Stimulated activated naive CD8-positive, alpha-beta T cell treated with anti-CD3 and anti-CD28 coated beads, Interleukin-15, amount 100 ng/mL, for 72 hours (primary cell): ENCODE measurements at regions not wholly inside any gene's neighbourhood (a gene's known extent, or its start where the extent isn't known, plus 50 kb on each side); places are given as distances from the start of the nearest gene placed in this dataset.
"Not testable (repeated sequence)": the region's sequence is repeated elsewhere in the genome, so short reads cannot be mapped to it uniquely, and the experiment has no call there.

Source experiments
- ATAC-seq: fragments of 150-1000 bp; cut with Tn5 transposase; 2 replicates; pipeline ENCODE4 v1.10.0; 2021; ENCODE audit warnings: mild to moderate bottlenecking, moderate library complexity
- DNase-seq, 2 donors: peaks; one replicate each; pipeline ENCODE4 v3.0.0; 2021 to 2022
- H3K27ac Mint-ChIP-seq, 2 donors: one replicate each; pipeline ENCODE4 v1.8.0; 2022; ENCODE audit warnings: mild to moderate bottlenecking in 2 of 2, mixed read lengths in 2 of 2, moderate library complexity in 2 of 2
- H3K27me3 Mint-ChIP-seq: one replicate; pipeline ENCODE4 v1.8.0; 2022; ENCODE audit warnings: mixed read lengths
- H3K4me1 Mint-ChIP-seq: one replicate; pipeline ENCODE4 v1.8.0; 2022; ENCODE audit warnings: mild to moderate bottlenecking, mixed read lengths
- H3K4me3 Mint-ChIP-seq, 2 donors: one replicate each; pipeline ENCODE4 v1.8.0; 2022; ENCODE audit warnings: mild to moderate bottlenecking in 2 of 2, mixed read lengths in 2 of 2, moderate library complexity in 1 of 2
- H3K9me3 Mint-ChIP-seq, 2 donors: one replicate each; pipeline ENCODE4 v1.8.0; 2022; ENCODE audit warnings: mixed read lengths in 2 of 2

- H3K4me1 Mint-ChIP-seq: no peaks in the 10 kb centered on the region
- H3K9me3 Mint-ChIP-seq: no peaks in the 10 kb centered on the region
- no peak for DNase-seq
- no peak overlapping the region for H3K27ac Mint-ChIP-seq
- no peaks in the 10 kb centered on the region for H3K27me3 Mint-ChIP-seq
- ATAC-seq: no peak
- no peak overlapping the region for H3K4me3 Mint-ChIP-seq
Measured at GRCh38 chr2:59249441-59250306, 1008.5 kb upstream of the FANCL start.

- no peak overlapping the region for H3K4me3 Mint-ChIP-seq
- DNase-seq (no peak), ATAC-seq (no peak)
- no peaks in the 10 kb centered on the region for H3K9me3 Mint-ChIP-seq
- no peaks in the 10 kb centered on the region for H3K27me3 Mint-ChIP-seq
- no peaks in the 10 kb centered on the region for H3K4me1 Mint-ChIP-seq
- H3K27ac Mint-ChIP-seq: no peak overlapping the region
Measured at GRCh38 chr2:59239146-59239545, 998.0 kb upstream of the FANCL start.

- Mint-ChIP-seq H3K27me3 (no peaks in the 10 kb centered on the region), H3K4me3 (no peak overlapping the region), H3K9me3 (no peaks in the 10 kb centered on the region), H3K4me1 (no peaks in the 10 kb centered on the region), H3K27ac (no peak overlapping the region)
- no peak for ATAC-seq
- DNase-seq: no peak
Measured at GRCh38 chr2:59237311-59237710, 996.2 kb upstream of the FANCL start.

- Mint-ChIP-seq H3K4me1 (no peaks in the 10 kb centered on the region), H3K27ac (no peak overlapping the region), H3K9me3 (no peaks in the 10 kb centered on the region), H3K27me3 (no peaks in the 10 kb centered on the region), H3K4me3 (no peak overlapping the region)
- ATAC-seq (no peak), DNase-seq (no peak)
Measured at GRCh38 chr2:59236723-59237122, 995.6 kb upstream of the FANCL start.

- ATAC-seq: peak; percentile 9
Measured at GRCh38 chr2:59233920-59234319, 992.8 kb upstream of the FANCL start.

GRCh38 chr2:59233448-59233847, 992.3 kb upstream of the FANCL start:
- H3K27ac Mint-ChIP-seq: no peak overlapping the region
- no peaks in the 10 kb centered on the region for H3K27me3 Mint-ChIP-seq
- no peak overlapping the region for H3K4me3 Mint-ChIP-seq
- DNase-seq (no peak), ATAC-seq (peak; percentile 33)
- no peaks in the 10 kb centered on the region for H3K4me1 Mint-ChIP-seq
- no peaks in the 10 kb centered on the region for H3K9me3 Mint-ChIP-seq

More at GRCh38 chr2:59233920-59234319, 992.8 kb upstream of the FANCL start:
- Mint-ChIP-seq H3K9me3 (no peaks in the 10 kb centered on the region), H3K27ac (no peak overlapping the region), H3K27me3 (no peaks in the 10 kb centered on the region), H3K4me3 (no peak overlapping the region), H3K4me1 (no peaks in the 10 kb centered on the region)
- no peak for DNase-seq

GRCh38 chr2:59232394-59233165, 991.5 kb upstream of the FANCL start:
- Mint-ChIP-seq H3K27me3 (no peaks in the 10 kb centered on the region), H3K27ac (no peak overlapping the region), H3K4me1 (no peaks in the 10 kb centered on the region), H3K4me3 (no peak overlapping the region), H3K9me3 (no peaks in the 10 kb centered on the region)
- no peak for DNase-seq
- no peak for ATAC-seq

GRCh38 chr2:59226362-59226761, 985.2 kb upstream of the FANCL start:
- H3K9me3 Mint-ChIP-seq, H3K27me3 Mint-ChIP-seq, DNase-seq, H3K4me1 Mint-ChIP-seq, H3K27ac Mint-ChIP-seq, H3K4me3 Mint-ChIP-seq, ATAC-seq: not testable (repeated sequence)

- DNase-seq (no peak), ATAC-seq (no peak)
- H3K4me1 Mint-ChIP-seq: no peaks in the 10 kb centered on the region
- no peak overlapping the region for H3K27ac Mint-ChIP-seq
- H3K27me3 Mint-ChIP-seq: no peaks in the 10 kb centered on the region
- no peaks in the 10 kb centered on the region for H3K9me3 Mint-ChIP-seq
- no peak overlapping the region for H3K4me3 Mint-ChIP-seq
Measured at GRCh38 chr2:59223742-59224141, 982.6 kb upstream of the FANCL start.

GRCh38 chr2:59217360-59217759, 976.2 kb upstream of the FANCL start:
- Mint-ChIP-seq H3K27me3 (no peaks in the 10 kb centered on the region), H3K4me3 (no peak overlapping the region), H3K9me3 (no peaks in the 10 kb centered on the region), H3K4me1 (no peaks in the 10 kb centered on the region), H3K27ac (no peak overlapping the region)
- ATAC-seq (no peak), DNase-seq (no peak)

- H3K4me3 Mint-ChIP-seq: no peak overlapping the region
- no peak for DNase-seq
- no peaks in the 10 kb centered on the region for H3K9me3 Mint-ChIP-seq
- H3K27me3 Mint-ChIP-seq: no peaks in the 10 kb centered on the region
- no peak overlapping the region for H3K27ac Mint-ChIP-seq
- no peak for ATAC-seq
- H3K4me1 Mint-ChIP-seq: no peaks in the 10 kb centered on the region
Measured at GRCh38 chr2:59206361-59206760, 965.2 kb upstream of the FANCL start.

GRCh38 chr2:59204040-59204439, 962.9 kb upstream of the FANCL start:
- Mint-ChIP-seq H3K9me3 (peaks cover 0 to 8% of the 10 kb centered on the region in 2 donors), H3K27me3 (no peaks in the 10 kb centered on the region), H3K4me1 (no peaks in the 10 kb centered on the region), H3K27ac (no peak overlapping the region), H3K4me3 (no peak overlapping the region)
- ATAC-seq (no peak), DNase-seq (no peak)

- peaks cover 8% of the 10 kb centered on the region for H3K27me3 Mint-ChIP-seq
- no peaks in the 10 kb centered on the region for H3K4me1 Mint-ChIP-seq
- H3K9me3 Mint-ChIP-seq: peaks cover 0 to 17% of the 10 kb centered on the region in 2 donors
- no peak overlapping the region for H3K4me3 Mint-ChIP-seq
- no peak overlapping the region for H3K27ac Mint-ChIP-seq
- DNase-seq: no peak
- ATAC-seq: no peak
Measured at GRCh38 chr2:59196491-59196890, 955.4 kb upstream of the FANCL start.

- no peak for DNase-seq
- Mint-ChIP-seq H3K27ac (no peak overlapping the region), H3K27me3 (peaks cover 8% of the 10 kb centered on the region), H3K9me3 (peaks cover 0 to 17% of the 10 kb centered on the region in 2 donors), H3K4me3 (no peak overlapping the region), H3K4me1 (no peaks in the 10 kb centered on the region)
- no peak for ATAC-seq
Measured at GRCh38 chr2:59195851-59196250, 954.7 kb upstream of the FANCL start.

GRCh38 chr2:59191781-59192180, 950.7 kb upstream of the FANCL start:
- DNase-seq (no peak), ATAC-seq (no peak)
- Mint-ChIP-seq H3K27ac (no peak overlapping the region), H3K9me3 (no peaks in the 10 kb centered on the region), H3K4me3 (no peak overlapping the region), H3K4me1 (no peaks in the 10 kb centered on the region), H3K27me3 (peaks cover 8% of the 10 kb centered on the region)

- Mint-ChIP-seq H3K27ac (no peak overlapping the region), H3K4me3 (no peak overlapping the region), H3K4me1 (no peaks in the 10 kb centered on the region), H3K27me3 (peaks cover 8% of the 10 kb centered on the region), H3K9me3 (no peaks in the 10 kb centered on the region)
- no peak for ATAC-seq
- DNase-seq: no peak
Measured at GRCh38 chr2:59190518-59190917, 949.4 kb upstream of the FANCL start.
